GM19239 (cell line): ENCODE measurements at regions not wholly inside any gene's neighbourhood (a gene's known extent, or its start where the extent isn't known, plus 50 kb on each side); places are given as distances from the start of the nearest gene placed in this dataset.
"Not testable (repeated sequence)": the region's sequence is repeated elsewhere in the genome, so short reads cannot be mapped to it uniquely, and the experiment has no call there.

Experiments
- DNase-seq: peaks from one replicate; pipeline ENCODE4 v3.0.0; 2011; ENCODE audit warnings: low spot score; ENCODE audit not compliant: insufficient read length
- FAIRE-seq: peaks from 2 replicates; lab custom pipeline; 2011; peaks lifted over from hg19 to GRCh38; lab: Jason Lieb, UNC

DNA sequence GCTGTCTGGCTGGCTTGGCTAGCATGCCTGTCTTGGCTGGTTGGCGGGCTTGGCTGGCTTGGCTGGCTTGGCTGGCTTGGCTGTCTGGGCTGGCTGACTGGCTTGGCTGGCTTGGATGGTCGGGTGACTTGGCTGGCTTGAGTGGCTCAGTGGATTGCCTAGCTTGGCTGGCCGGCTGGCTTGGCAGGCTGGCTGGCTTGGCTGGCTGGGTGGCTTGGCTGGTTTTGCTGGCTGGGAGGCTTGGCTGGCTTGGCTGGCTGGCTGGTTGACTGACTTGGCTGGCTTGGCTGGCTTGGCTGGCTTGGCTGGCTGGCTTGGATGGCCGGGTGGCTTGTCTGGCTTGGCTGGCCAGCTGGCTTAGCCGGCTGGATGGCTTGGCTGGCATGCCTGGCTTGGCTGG is 2828.4 kb downstream of the RPIA start:
- FAIRE-seq, DNase-seq: not testable (repeated sequence)

DNA sequence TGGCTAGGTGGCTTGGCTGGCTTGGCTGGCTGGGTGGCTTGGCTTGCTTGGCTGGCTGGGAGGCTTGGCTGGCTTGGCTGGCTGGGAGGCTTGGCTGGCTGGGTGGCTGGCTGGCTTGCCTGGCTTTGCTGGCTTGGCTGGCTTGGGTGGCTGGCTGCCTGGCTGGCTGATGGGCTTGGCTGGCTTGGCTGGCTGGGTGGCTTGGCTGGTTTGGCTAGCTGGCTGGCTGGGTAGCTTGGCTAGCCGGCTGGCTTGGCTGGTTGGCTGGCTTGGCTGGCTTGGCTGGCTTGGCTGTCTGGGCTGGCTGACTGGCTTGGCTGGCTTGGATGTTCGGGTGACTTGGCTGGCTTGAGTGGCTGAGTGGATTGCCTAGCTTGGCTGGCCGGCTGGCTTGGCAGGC is 2829.1 kb downstream of the RPIA start:
- not testable (repeated sequence) for FAIRE-seq, DNase-seq

- FAIRE-seq, DNase-seq: not testable (repeated sequence)
Observed at GRCh38 chr2:91520972-91521535, 2829.6 kb downstream of the RPIA start.

DNA sequence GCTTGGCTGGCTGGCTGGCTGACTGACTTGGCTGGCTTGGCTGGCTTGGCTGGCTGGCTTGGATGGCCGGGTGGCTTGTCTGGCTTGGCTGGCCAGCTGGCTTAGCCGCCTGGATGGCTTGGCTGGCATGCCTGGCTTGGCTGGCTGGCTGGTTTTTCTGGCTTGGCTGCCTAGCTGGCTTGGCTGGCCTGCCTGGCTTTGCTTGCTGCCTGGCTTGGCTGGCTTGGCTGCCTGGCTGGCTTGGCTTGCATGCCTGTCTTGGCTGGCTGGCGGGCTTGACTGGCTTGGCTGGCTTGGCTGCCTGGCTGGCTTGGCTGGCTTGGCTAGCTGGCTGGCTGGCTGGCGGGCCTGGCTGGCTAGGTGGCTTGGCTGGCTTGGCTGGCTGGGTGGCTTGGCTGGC is 2830.5 kb downstream of the RPIA start:
- not testable (repeated sequence) for DNase-seq

GRCh38 chr2:91522877-91523276 is 2831.4 kb downstream of the RPIA start:
- FAIRE-seq, DNase-seq: not testable (repeated sequence)

More for the DNA sequence above, 2830.5 kb downstream of the RPIA start:
- not testable (repeated sequence) for FAIRE-seq

DNA sequence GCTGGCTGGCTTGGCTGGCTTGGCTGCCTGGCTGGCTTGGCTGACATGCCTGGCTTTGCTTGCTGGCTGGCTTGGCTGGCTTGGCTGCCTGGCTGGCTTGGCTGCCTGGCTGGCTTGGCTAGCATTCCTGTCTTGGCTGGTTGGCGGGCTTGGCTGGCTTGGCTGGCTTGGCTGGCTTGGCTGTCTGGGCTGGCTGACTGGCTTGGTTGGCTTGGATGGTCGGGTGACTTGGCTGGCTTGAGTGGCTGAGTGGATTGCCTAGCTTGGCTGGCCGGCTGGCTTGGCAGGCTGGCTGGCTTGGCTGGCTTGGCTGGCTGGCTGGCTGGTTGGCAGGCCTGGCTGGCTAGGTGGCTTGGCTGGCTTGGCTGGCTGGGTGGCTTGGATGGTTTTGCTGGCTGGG is 2832.3 kb downstream of the RPIA start:
- DNase-seq, FAIRE-seq: not testable (repeated sequence)

- not testable (repeated sequence) for FAIRE-seq, DNase-seq
Observed at GRCh38 chr2:91525587-91525986, 2834.1 kb downstream of the RPIA start.

- not testable (repeated sequence) for DNase-seq, FAIRE-seq
Observed at GRCh38 chr2:91526083-91526482, 2834.6 kb downstream of the RPIA start.

DNA sequence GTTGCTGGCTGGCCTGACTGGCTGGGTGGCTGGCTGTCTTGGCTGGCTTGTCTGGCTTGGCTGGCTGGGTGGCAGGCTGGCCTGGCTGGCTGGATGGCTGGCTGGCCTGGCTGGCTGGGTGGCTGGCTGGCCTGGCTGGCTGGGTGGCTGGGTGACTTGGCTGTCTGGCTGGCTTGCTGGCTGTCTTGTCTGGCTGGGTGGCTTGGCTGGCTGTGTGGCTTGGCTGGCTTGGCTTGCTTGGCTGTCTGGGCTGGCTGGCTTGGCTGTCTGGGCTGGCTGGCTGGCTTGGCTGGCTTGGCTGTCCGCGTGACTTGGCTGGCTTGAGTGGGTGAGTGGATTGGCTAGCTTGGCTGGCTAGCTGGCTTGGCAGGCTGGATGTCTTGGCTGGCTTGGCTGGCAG is 2835.6 kb downstream of the RPIA start:
- not testable (repeated sequence) for FAIRE-seq, DNase-seq

GRCh38 chr2:91527491-91528031 is 2836.1 kb downstream of the RPIA start:
- not testable (repeated sequence) for FAIRE-seq

DNA sequence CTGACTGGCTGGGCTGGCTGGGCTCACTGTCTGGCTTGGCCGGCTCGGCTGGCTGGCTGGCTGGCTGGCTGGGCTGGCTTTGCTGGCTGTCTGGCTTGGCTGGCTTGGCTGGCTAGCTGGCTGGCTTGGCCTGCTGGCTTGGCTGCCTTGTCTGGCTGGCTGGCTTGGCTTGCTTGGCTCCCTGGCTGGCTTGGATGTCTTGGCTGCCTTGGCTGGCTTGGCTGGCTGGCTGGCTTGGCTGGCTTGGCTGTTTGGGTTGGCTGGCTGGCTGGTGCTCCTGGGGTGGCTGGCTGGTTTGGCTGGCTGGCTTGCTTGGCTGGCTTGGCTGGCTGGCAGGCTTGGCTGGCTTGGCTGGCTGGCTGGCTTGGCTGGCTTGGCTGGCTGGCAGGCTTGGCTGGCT is 2836.9 kb downstream of the RPIA start:
- not testable (repeated sequence) for DNase-seq, FAIRE-seq

More at GRCh38 chr2:91527491-91528031, 2836.1 kb downstream of the RPIA start:
- not testable (repeated sequence) for DNase-seq

- not testable (repeated sequence) for DNase-seq, FAIRE-seq
Observed at GRCh38 chr2:91536109-91536508, 2844.6 kb downstream of the RPIA start.

GRCh38 chr2:91536549-91537263 is 2845.2 kb downstream of the RPIA start:
- not testable (repeated sequence) for DNase-seq, FAIRE-seq

- not testable (repeated sequence) for FAIRE-seq, DNase-seq
Observed at GRCh38 chr2:91549316-91549715, 2857.8 kb downstream of the RPIA start.

DNA sequence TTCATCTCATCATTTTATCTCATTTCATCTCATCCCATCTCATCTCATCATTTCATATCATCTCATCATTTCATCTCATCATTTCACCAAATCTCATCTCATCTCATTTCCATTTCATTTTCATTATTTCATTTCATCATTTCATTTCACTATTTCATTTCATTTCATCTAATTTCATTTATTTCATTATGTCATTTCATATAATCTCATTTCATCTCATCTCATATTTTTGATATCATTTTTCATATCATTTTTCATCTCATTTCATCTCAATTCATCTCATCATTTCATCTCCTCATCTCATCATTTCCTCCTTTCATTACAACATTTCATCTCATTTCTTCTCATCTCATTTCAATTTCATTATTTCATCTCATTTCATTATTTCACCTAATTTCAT is 2866.8 kb downstream of the RPIA start:
- DNase-seq, FAIRE-seq: not testable (repeated sequence)

GRCh38 chr2:91559269-91559668 is 2867.8 kb downstream of the RPIA start:
- FAIRE-seq, DNase-seq: not testable (repeated sequence)

DNA sequence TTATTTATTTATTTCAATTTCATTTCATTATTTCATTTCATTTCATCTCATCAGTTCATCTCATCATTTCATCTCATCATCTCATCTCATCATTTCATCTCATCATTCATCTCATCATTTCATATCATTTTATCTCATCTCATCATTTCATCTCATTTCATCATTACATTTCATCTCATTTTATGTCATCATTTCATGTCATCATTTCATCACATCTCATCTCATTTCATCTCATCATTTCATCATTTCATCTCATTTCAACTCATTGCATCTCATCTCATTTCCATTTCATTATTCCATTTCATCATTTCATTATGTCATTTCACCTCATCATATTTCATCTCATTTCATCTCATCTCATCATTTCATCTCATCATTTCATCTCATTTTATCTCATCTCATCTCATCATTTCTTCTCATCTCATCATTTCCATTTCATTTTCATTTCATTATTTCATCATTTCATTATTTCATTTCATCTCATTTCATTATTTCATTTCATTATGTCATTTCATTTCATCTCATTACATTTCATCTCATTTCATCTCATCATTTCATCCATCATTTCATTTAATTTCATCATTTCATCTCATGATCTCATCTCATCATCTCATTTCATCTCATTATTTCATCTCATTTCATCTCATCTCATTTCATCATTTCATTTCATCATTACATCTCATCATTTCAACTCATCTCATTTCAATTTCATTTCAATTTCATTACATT is 2868.6 kb downstream of the RPIA start:
- not testable (repeated sequence) for FAIRE-seq, DNase-seq

- DNase-seq, FAIRE-seq: not testable (repeated sequence)
Observed at GRCh38 chr2:91562184-91562583, 2870.7 kb downstream of the RPIA start.

DNA sequence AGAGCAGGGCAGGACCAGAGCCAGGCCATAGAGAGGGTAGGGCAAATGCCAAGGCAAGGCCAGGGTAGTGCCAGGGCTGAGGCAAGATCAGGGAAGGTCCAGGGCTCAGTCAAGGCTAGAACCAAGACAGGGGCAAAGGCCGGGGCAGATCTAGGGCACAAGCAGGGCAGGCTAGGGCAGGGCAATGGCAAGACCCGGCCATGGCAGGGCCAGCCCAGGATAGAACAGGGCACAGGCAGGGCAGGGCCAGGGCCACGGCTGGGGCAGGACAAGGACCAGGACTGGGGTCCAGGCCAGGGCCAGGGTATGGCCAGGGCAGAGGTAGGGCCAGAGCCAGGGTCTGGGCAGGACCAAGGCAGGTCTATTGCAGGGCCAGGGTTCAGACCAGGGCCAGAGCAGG is 2873.2 kb downstream of the RPIA start:
- not testable (repeated sequence) for FAIRE-seq, DNase-seq
